ENCODE measurements at regions not wholly inside any gene's neighbourhood (a gene's known extent, or its start where the extent isn't known, plus 50 kb on each side); places are given as distances from the start of the nearest gene placed in this dataset.

GRCh38 chr15:69888406-69888805 lies 209.3 kb downstream of the TLE3 start:
- DNase-seq (ENCODE audit: low read depth, low spot score): no peak
- H3K27ac ChIP-seq: no peak overlapping the region

GRCh38 chr15:69891070-69891536 lies 206.6 kb downstream of the TLE3 start:
- no peak for DNase-seq (ENCODE audit: low read depth, low spot score)

GRCh38 chr15:69891606-69892005 lies 206.1 kb downstream of the TLE3 start:
- no peak for DNase-seq (ENCODE audit: low read depth, low spot score)
- no peak overlapping the region for H3K27ac ChIP-seq

More at GRCh38 chr15:69891070-69891536, 206.6 kb downstream of the TLE3 start:
- no peak overlapping the region for H3K27ac ChIP-seq

- H3K27ac ChIP-seq: no peak overlapping the region
- no peak for DNase-seq (ENCODE audit: low read depth, low spot score)
These were observed 205.4 kb downstream of the TLE3 start for GRCh38 chr15:69892351-69892750.

- H3K27ac ChIP-seq: no peak overlapping the region
- DNase-seq (ENCODE audit: low read depth, low spot score): no peak
These were observed 204.6 kb downstream of the TLE3 start for GRCh38 chr15:69893086-69893485.

- DNase-seq (ENCODE audit: low read depth, low spot score): no peak
- H3K27ac ChIP-seq: no peak overlapping the region
These were observed 203.9 kb downstream of the TLE3 start for GRCh38 chr15:69893863-69894262.

- no peak overlapping the region for H3K27ac ChIP-seq
- no peak for DNase-seq (ENCODE audit: low read depth, low spot score)
These were observed 202.5 kb downstream of the TLE3 start for GRCh38 chr15:69895202-69895601.

GRCh38 chr15:69896606-69897005 lies 201.1 kb downstream of the TLE3 start:
- DNase-seq (ENCODE audit: low read depth, low spot score): no peak

GRCh38 chr15:69897061-69897460 lies 200.7 kb downstream of the TLE3 start:
- H3K27ac ChIP-seq: no peak overlapping the region
- DNase-seq (ENCODE audit: low read depth, low spot score): no peak

More at GRCh38 chr15:69896606-69897005, 201.1 kb downstream of the TLE3 start:
- no peak overlapping the region for H3K27ac ChIP-seq

- no peak overlapping the region for H3K27ac ChIP-seq
- DNase-seq (ENCODE audit: low read depth, low spot score): no peak
These were observed 200.1 kb downstream of the TLE3 start for GRCh38 chr15:69897471-69898237.

GRCh38 chr15:69898243-69898642 lies 199.5 kb downstream of the TLE3 start:
- H3K27ac ChIP-seq: no peak overlapping the region
- no peak for DNase-seq (ENCODE audit: low read depth, low spot score)

GRCh38 chr15:69902414-69903062 lies 195.2 kb downstream of the TLE3 start:
- H3K27ac ChIP-seq: no peak overlapping the region
- DNase-seq (ENCODE audit: low read depth, low spot score): no peak

GRCh38 chr15:69903470-69904469 lies 193.9 kb downstream of the TLE3 start:
- no peak overlapping the region for H3K27ac ChIP-seq
- DNase-seq (ENCODE audit: low read depth, low spot score): no peak

GRCh38 chr15:69906256-69907185 lies 191.2 kb downstream of the TLE3 start:
- DNase-seq (ENCODE audit: low read depth, low spot score): no peak
- no peak overlapping the region for H3K27ac ChIP-seq

GRCh38 chr15:69908060-69908459 lies 189.7 kb downstream of the TLE3 start:
- H3K27ac ChIP-seq: no peak overlapping the region
- DNase-seq (ENCODE audit: low read depth, low spot score): no peak

GRCh38 chr15:69908590-69909420 lies 188.9 kb downstream of the TLE3 start:
- DNase-seq (ENCODE audit: low read depth, low spot score): no peak
- H3K27ac ChIP-seq: no peak overlapping the region

- no peak overlapping the region for H3K27ac ChIP-seq
- DNase-seq (ENCODE audit: low read depth, low spot score): no peak
These were observed 187.8 kb downstream of the TLE3 start for GRCh38 chr15:69909719-69910444.

- no peak for DNase-seq (ENCODE audit: low read depth, low spot score)
- H3K27ac ChIP-seq: no peak overlapping the region
These were observed 187.2 kb downstream of the TLE3 start for GRCh38 chr15:69910514-69910913.

All from epithelial cell of prostate (primary cell).